Activated naive CD8-positive, alpha-beta T cell (primary cell): ENCODE measurements at regions not wholly inside any gene's neighbourhood (a gene's known extent, or its start where the extent isn't known, plus 50 kb on each side); places are given as distances from the start of the nearest gene placed in this dataset.

Source experiments
- H3K27ac Mint-ChIP-seq: one replicate; pipeline ENCODE4 v1.8.0; 2021; ENCODE audit warnings: mixed read lengths
- H3K27me3 Mint-ChIP-seq: one replicate; pipeline ENCODE4 v1.8.0; 2021; ENCODE audit warnings: mixed read lengths
- H3K36me3 Mint-ChIP-seq: one replicate; pipeline ENCODE4 v1.8.0; 2021; ENCODE audit warnings: mixed read lengths
- H3K4me1 Mint-ChIP-seq: one replicate; pipeline ENCODE4 v1.8.0; 2021; ENCODE audit warnings: low read depth, mixed read lengths
- H3K4me3 Mint-ChIP-seq: one replicate; pipeline ENCODE4 v1.8.0; 2021; ENCODE audit warnings: mild to moderate bottlenecking, mixed read lengths
- H3K9me3 Mint-ChIP-seq: one replicate; pipeline ENCODE4 v1.8.0; 2021; ENCODE audit warnings: low read depth, mixed read lengths

GRCh38 chr2:65691816-65692215 lies 259.4 kb upstream of the SPRED2 start:
- Mint-ChIP-seq H3K9me3 (no peaks in the 10 kb centered on the region), H3K4me1 (no peaks in the 10 kb centered on the region), H3K27me3 (peaks cover 1% of the 10 kb centered on the region), H3K4me3 (no peak overlapping the region), H3K27ac (no peak overlapping the region), H3K36me3 (no peaks in the 10 kb centered on the region)

GRCh38 chr2:65688141-65688886 lies 255.9 kb upstream of the SPRED2 start:
- Mint-ChIP-seq H3K27me3 (peaks cover 7% of the 10 kb centered on the region), H3K36me3 (no peaks in the 10 kb centered on the region), H3K4me3 (no peak overlapping the region), H3K4me1 (no peaks in the 10 kb centered on the region), H3K9me3 (no peaks in the 10 kb centered on the region), H3K27ac (no peak overlapping the region)

- H3K4me1 Mint-ChIP-seq, result no peaks in the 10 kb centered on the region
Measured at GRCh38 chr2:65687614-65688013, 255.2 kb upstream of the SPRED2 start.

GRCh38 chr2:65686928-65687521 lies 254.6 kb upstream of the SPRED2 start:
- no peak overlapping the region for H3K4me3 Mint-ChIP-seq
- H3K9me3 Mint-ChIP-seq, result no peaks in the 10 kb centered on the region
- no peaks in the 10 kb centered on the region for H3K4me1 Mint-ChIP-seq
- H3K36me3 Mint-ChIP-seq, result no peaks in the 10 kb centered on the region
- no peak overlapping the region for H3K27ac Mint-ChIP-seq
- H3K27me3 Mint-ChIP-seq, result peaks cover 8% of the 10 kb centered on the region

More at GRCh38 chr2:65687614-65688013, 255.2 kb upstream of the SPRED2 start:
- Mint-ChIP-seq H3K4me3 (no peak overlapping the region), H3K27me3 (peaks cover 8% of the 10 kb centered on the region), H3K36me3 (no peaks in the 10 kb centered on the region), H3K9me3 (no peaks in the 10 kb centered on the region), H3K27ac (no peak overlapping the region)

GRCh38 chr2:65681503-65681902 lies 249.1 kb upstream of the SPRED2 start:
- Mint-ChIP-seq H3K27me3 (peaks cover 19% of the 10 kb centered on the region), H3K4me3 (no peak overlapping the region), H3K4me1 (no peaks in the 10 kb centered on the region), H3K9me3 (no peaks in the 10 kb centered on the region), H3K36me3 (no peaks in the 10 kb centered on the region), H3K27ac (no peak overlapping the region)

GRCh38 chr2:65678779-65679391 lies 246.5 kb upstream of the SPRED2 start:
- Mint-ChIP-seq H3K36me3 (no peaks in the 10 kb centered on the region), H3K9me3 (peaks cover 12% of the 10 kb centered on the region), H3K27me3 (peaks cover 28% of the 10 kb centered on the region), H3K4me3 (no peak overlapping the region), H3K4me1 (no peaks in the 10 kb centered on the region), H3K27ac (no peak overlapping the region)

GRCh38 chr2:65675350-65675749 lies 243.0 kb upstream of the SPRED2 start:
- no peaks in the 10 kb centered on the region for H3K4me1 Mint-ChIP-seq
- no peaks in the 10 kb centered on the region for H3K36me3 Mint-ChIP-seq
- H3K9me3 Mint-ChIP-seq, result peaks cover 12% of the 10 kb centered on the region
- H3K27ac Mint-ChIP-seq, result no peak overlapping the region
- H3K4me3 Mint-ChIP-seq, result no peak overlapping the region
- H3K27me3 Mint-ChIP-seq, result peaks cover 21% of the 10 kb centered on the region

GRCh38 chr2:65671670-65672242 lies 239.4 kb upstream of the SPRED2 start:
- H3K27me3 Mint-ChIP-seq, result peaks cover 12% of the 10 kb centered on the region

GRCh38 chr2:65669574-65669973 lies 237.2 kb upstream of the SPRED2 start:
- no peak overlapping the region for H3K4me3 Mint-ChIP-seq
- no peak overlapping the region for H3K27ac Mint-ChIP-seq
- peaks cover 2% of the 10 kb centered on the region for H3K27me3 Mint-ChIP-seq
- H3K4me1 Mint-ChIP-seq, result no peaks in the 10 kb centered on the region
- H3K9me3 Mint-ChIP-seq, result peaks cover 5% of the 10 kb centered on the region
- H3K36me3 Mint-ChIP-seq, result no peaks in the 10 kb centered on the region

More at GRCh38 chr2:65671670-65672242, 239.4 kb upstream of the SPRED2 start:
- H3K27ac Mint-ChIP-seq, result no peak overlapping the region
- H3K4me3 Mint-ChIP-seq, result no peak overlapping the region
- peaks cover 17% of the 10 kb centered on the region for H3K9me3 Mint-ChIP-seq
- H3K36me3 Mint-ChIP-seq, result no peaks in the 10 kb centered on the region
- no peaks in the 10 kb centered on the region for H3K4me1 Mint-ChIP-seq

GRCh38 chr2:65668744-65669143 lies 236.3 kb upstream of the SPRED2 start:
- Mint-ChIP-seq H3K4me1 (no peaks in the 10 kb centered on the region), H3K27me3 (no peaks in the 10 kb centered on the region), H3K27ac (no peak overlapping the region), H3K36me3 (no peaks in the 10 kb centered on the region), H3K9me3 (peaks cover 5% of the 10 kb centered on the region), H3K4me3 (no peak overlapping the region)

- Mint-ChIP-seq H3K27ac (no peak overlapping the region), H3K27me3 (peaks cover 2% of the 10 kb centered on the region), H3K36me3 (no peaks in the 10 kb centered on the region), H3K9me3 (peaks cover 5% of the 10 kb centered on the region), H3K4me1 (no peaks in the 10 kb centered on the region), H3K4me3 (no peak overlapping the region)
Measured at GRCh38 chr2:65666156-65666725, 233.8 kb upstream of the SPRED2 start.

GRCh38 chr2:65664931-65665330 lies 232.5 kb upstream of the SPRED2 start:
- peaks cover 3% of the 10 kb centered on the region for H3K27me3 Mint-ChIP-seq
- no peaks in the 10 kb centered on the region for H3K4me1 Mint-ChIP-seq
- no peak overlapping the region for H3K4me3 Mint-ChIP-seq
- H3K27ac Mint-ChIP-seq, result no peak overlapping the region
- H3K9me3 Mint-ChIP-seq, result peaks cover 5% of the 10 kb centered on the region
- H3K36me3 Mint-ChIP-seq, result no peaks in the 10 kb centered on the region

- H3K27ac Mint-ChIP-seq, result no peak overlapping the region
- no peak overlapping the region for H3K4me3 Mint-ChIP-seq
- H3K9me3 Mint-ChIP-seq, result peaks cover 5% of the 10 kb centered on the region
- H3K4me1 Mint-ChIP-seq, result no peaks in the 10 kb centered on the region
- H3K27me3 Mint-ChIP-seq, result peaks cover 5% of the 10 kb centered on the region
- H3K36me3 Mint-ChIP-seq, result no peaks in the 10 kb centered on the region
Measured at GRCh38 chr2:65663831-65664407, 231.5 kb upstream of the SPRED2 start.

GRCh38 chr2:65662654-65663432 lies 230.4 kb upstream of the SPRED2 start:
- Mint-ChIP-seq H3K27ac (no peak overlapping the region), H3K9me3 (no peaks in the 10 kb centered on the region), H3K27me3 (peaks cover 5% of the 10 kb centered on the region), H3K4me3 (no peak overlapping the region), H3K36me3 (no peaks in the 10 kb centered on the region), H3K4me1 (no peaks in the 10 kb centered on the region)
